H9 (cell line): ENCODE measurements at regions not wholly inside any gene's neighbourhood (a gene's known extent, or its start where the extent isn't known, plus 50 kb on each side); places are given as distances from the start of the nearest gene placed in this dataset.

Experiments used
- DNase-seq: peaks from one replicate; pipeline ENCODE4 v3.0.0-alpha.2; 2017
- H2AFZ ChIP-seq: one replicate; pipeline ENCODE4 v1.6.1; 2013; ENCODE audit warnings: mild to moderate bottlenecking, low read length, control low read depth, moderate library complexity
- H2AK5ac ChIP-seq: 2 replicates; pipeline ENCODE4 v1.6.1; 2013; ENCODE audit warnings: low read length, control low read depth, mixed read lengths; ENCODE audit not compliant: insufficient read length
- H2BK120ac ChIP-seq: one replicate; pipeline ENCODE4 v1.6.1; 2013; ENCODE audit warnings: low read depth, mild to moderate bottlenecking, low read length, control low read depth, inconsistent platforms; ENCODE audit not compliant: poor library complexity, severe bottlenecking
- H2BK12ac ChIP-seq: 2 replicates; pipeline ENCODE4 v1.6.1; 2013; ENCODE audit warnings: low read length, control low read depth, mixed read lengths, low read depth; ENCODE audit not compliant: insufficient read length
- H2BK15ac ChIP-seq: 2 replicates; pipeline ENCODE4 v1.6.1; 2013; ENCODE audit warnings: low read depth, low read length, control low read depth
- H2BK20ac ChIP-seq: one replicate; pipeline ENCODE4 v1.6.1; 2013; ENCODE audit warnings: low read depth, mild to moderate bottlenecking, low read length, control low read depth, inconsistent platforms; ENCODE audit not compliant: poor library complexity, severe bottlenecking
- H2BK5ac ChIP-seq: 2 replicates; pipeline ENCODE4 v1.6.1; 2013; ENCODE audit warnings: low read length, control low read depth, mixed read lengths; ENCODE audit not compliant: insufficient read length
- H3K14ac ChIP-seq: 2 replicates; pipeline ENCODE4 v1.6.1; 2013; ENCODE audit warnings: low read length, control low read depth; ENCODE audit not compliant: insufficient read depth
- H3K18ac ChIP-seq: 2 replicates; pipeline ENCODE4 v1.6.1; 2013; ENCODE audit warnings: low read depth, mild to moderate bottlenecking, mixed read lengths, low read length, control low read depth; ENCODE audit not compliant: insufficient read length
- H3K23ac ChIP-seq: 2 replicates; pipeline ENCODE4 v1.6.1; 2013; ENCODE audit warnings: low read length, control low read depth, mixed read lengths, low read depth; ENCODE audit not compliant: insufficient read length
- H3K23me2 ChIP-seq: 2 replicates; pipeline ENCODE4 v1.6.1; 2013; ENCODE audit warnings: low read depth, mild to moderate bottlenecking, mixed read lengths, low read length, control low read depth; ENCODE audit not compliant: insufficient read length, poor library complexity, severe bottlenecking
- H3K27ac ChIP-seq: 2 replicates; pipeline ENCODE4 v1.5.1; 2013; ENCODE audit warnings: low read length, control low read depth, mixed read lengths, low read depth; ENCODE audit not compliant: insufficient read length
- H3K27me3 ChIP-seq: 2 replicates; pipeline ENCODE4 v1.6.1; 2013; ENCODE audit warnings: low read length, control low read depth, inconsistent platforms; ENCODE audit not compliant: insufficient read depth
- H3K4ac ChIP-seq: 2 replicates; pipeline ENCODE4 v1.6.1; 2013; ENCODE audit warnings: low read depth, mild to moderate bottlenecking, control low read depth, inconsistent platforms, low read length, moderate library complexity
- H3K4me1 ChIP-seq: 2 replicates; pipeline ENCODE4 v1.6.1; 2013; ENCODE audit warnings: low read length, control low read depth, inconsistent platforms; ENCODE audit not compliant: insufficient read depth
- H3K4me2 ChIP-seq: 2 replicates; pipeline ENCODE4 v1.6.1; 2013; ENCODE audit warnings: low read length, control low read depth, mixed read lengths; ENCODE audit not compliant: insufficient read length, insufficient read depth
- H3K56ac ChIP-seq: 2 replicates; pipeline ENCODE4 v1.6.1; 2013; ENCODE audit warnings: low read depth, mild to moderate bottlenecking, mixed read lengths, low read length, control low read depth; ENCODE audit not compliant: insufficient read length
- H3K79me1 ChIP-seq: 2 replicates; pipeline ENCODE4 v1.6.1; 2013; ENCODE audit warnings: low read depth, mild to moderate bottlenecking, moderate library complexity, low read length, control low read depth, inconsistent platforms; ENCODE audit not compliant: insufficient read depth, poor library complexity, severe bottlenecking
- H3K79me2 ChIP-seq: 2 replicates; pipeline ENCODE4 v1.6.1; 2013; ENCODE audit warnings: low read length, control low read depth, inconsistent platforms; ENCODE audit not compliant: insufficient read depth
- H3K9ac ChIP-seq: 2 replicates; pipeline ENCODE4 v1.6.1; 2013; ENCODE audit warnings: low read length, control low read depth, mixed read lengths; ENCODE audit not compliant: insufficient read length; ENCODE audit errors: extremely low read depth
- H3K9me3 ChIP-seq: one replicate; pipeline ENCODE4 v1.6.1; 2013; ENCODE audit warnings: low read depth, low read length, inconsistent platforms; ENCODE audit not compliant: control insufficient read depth
- H3T11ph ChIP-seq: one replicate; pipeline ENCODE4 v1.6.1; 2013; ENCODE audit warnings: mild to moderate bottlenecking, low read length, control low read depth, inconsistent platforms
- H4K20me1 ChIP-seq: one replicate; pipeline ENCODE4 v1.6.1; 2013; ENCODE audit not compliant: control insufficient read depth, insufficient read length, insufficient read depth
- H4K5ac ChIP-seq: 2 replicates; pipeline ENCODE4 v1.6.1; 2013; ENCODE audit warnings: low read depth, mild to moderate bottlenecking, mixed read lengths, low read length, control low read depth; ENCODE audit not compliant: insufficient read length
- H4K8ac ChIP-seq: replicated peaks from 2 replicates; pipeline ENCODE4 v1.6.1; 2013; ENCODE audit warnings: low read length, control low read depth, mixed read lengths, low read depth; ENCODE audit not compliant: insufficient read length
- H4K91ac ChIP-seq: 2 replicates; pipeline ENCODE4 v1.6.1; 2013; ENCODE audit warnings: low read depth, mild to moderate bottlenecking, moderate library complexity, mixed read lengths, low read length, control low read depth; ENCODE audit not compliant: insufficient read length
- H3K27ac Mint-ChIP-seq, 3 experiments: 2 replicates in 2 of 3; 3 replicates in 1 of 3; pipeline ENCODE4 v1.8.0; 2020 to 2021; ENCODE audit warnings: mixed read lengths in 3 of 3, mild to moderate bottlenecking in 1 of 3, moderate library complexity in 1 of 3
- H3K27me3 Mint-ChIP-seq: 2 replicates; pipeline ENCODE4 v1.8.0; 2021; ENCODE audit warnings: low read depth, mild to moderate bottlenecking, moderate library complexity, mixed read lengths
- H3K36me3 Mint-ChIP-seq, 3 experiments: 2 replicates in 2 of 3; 3 replicates in 1 of 3; pipeline ENCODE4 v1.8.0; 2020 to 2021; ENCODE audit warnings: low read depth in 3 of 3, mixed read lengths in 3 of 3; ENCODE audit not compliant: insufficient read depth in 1 of 3
- H3K4me1 Mint-ChIP-seq, 2 experiments: 2 replicates each; pipeline ENCODE4 v1.8.0; 2020; ENCODE audit warnings: mixed read lengths in 2 of 2
- H3K4me3 Mint-ChIP-seq, 2 experiments: 2 replicates in 1 of 2; 3 replicates in 1 of 2; pipeline ENCODE4 v1.8.0; 2020 to 2021; ENCODE audit warnings: mild to moderate bottlenecking in 2 of 2, mixed read lengths in 2 of 2, moderate library complexity in 1 of 2
- H3K9me3 Mint-ChIP-seq, 2 experiments: 2 replicates in 1 of 2; 3 replicates in 1 of 2; pipeline ENCODE4 v1.8.0; 2020; ENCODE audit warnings: mild to moderate bottlenecking in 2 of 2, mixed read lengths in 2 of 2, moderate library complexity in 1 of 2
- WGBS: extraction: QIAGEN DNeasy Blood & Tissue Kit; methylation state at CpG from one replicate; pipeline ENCODE4 v1.1.7; 2013; ENCODE audit warnings: missing lambda C conversion rate, low lambda C conversion rate, mixed read lengths; ENCODE audit not compliant: insufficient read length; ENCODE audit errors: extremely low coverage; 5-methylcytosine and 5-hydroxymethylcytosine counted together
- TF ChIP-seq, protein P1 (sequence below): fragments of 200-600 bp; sonication (generic); conservative IDR thresholded peaks from 3 replicates; pipeline ENCODE4 v1.8.0; 2021; ENCODE audit warnings: antibody characterized with exemption, mild to moderate bottlenecking

DNA sequence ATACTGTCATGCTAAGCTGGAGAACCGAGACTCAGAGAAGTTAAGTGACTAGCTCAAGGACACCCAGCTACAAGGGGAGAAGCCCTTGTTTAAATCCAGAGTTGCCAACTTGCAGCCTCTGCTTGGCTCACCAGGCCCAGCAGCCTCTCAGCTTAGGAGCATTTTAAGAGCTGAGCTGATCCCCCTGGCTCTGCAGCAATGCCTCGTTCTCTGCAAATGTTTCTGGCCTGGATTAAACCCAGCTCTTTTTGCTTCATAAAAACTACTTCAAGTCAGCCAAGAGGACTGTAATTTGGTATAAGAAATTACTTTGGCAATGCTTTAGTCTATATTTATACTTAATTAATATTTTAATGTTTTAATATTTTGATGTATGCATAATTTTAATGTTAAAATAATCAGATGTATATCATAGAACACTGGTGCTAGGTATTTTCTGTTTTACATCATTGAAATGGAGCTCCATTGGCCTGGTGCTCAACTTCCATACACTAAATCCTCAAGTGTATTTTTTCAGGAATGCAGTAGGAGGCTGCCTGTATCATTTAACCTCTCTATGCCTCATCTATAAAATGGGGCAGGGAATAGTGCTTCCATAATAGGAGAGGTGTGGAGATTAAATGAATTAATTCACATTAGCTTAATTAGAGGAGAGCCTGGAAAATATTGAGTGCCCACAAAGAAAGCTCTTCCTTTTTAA lies 184.2 kb downstream of the EMX2 start:
- H3T11ph ChIP-seq, result no peak overlapping the region
- no peak overlapping the region for H4K91ac ChIP-seq
- H2AK5ac ChIP-seq, result no peak overlapping the region
- no peak overlapping the region for H2BK5ac ChIP-seq
- H3K23me2 ChIP-seq, result no peaks in the 10 kb centered on the region
- no peak overlapping the region for H4K8ac ChIP-seq
- no peak overlapping the region for H2BK120ac ChIP-seq
- no CpG with 5 or more reads among the region's 2 CpGs for WGBS
- no peak overlapping the region for H3K23ac ChIP-seq
- H3K27me3 Mint-ChIP-seq, result peaks cover 17% of the 10 kb centered on the region
- no peaks in the 10 kb centered on the region for H3K9me3 Mint-ChIP-seq
- no peak overlapping the region for H3K27ac ChIP-seq
- H3K4me1 ChIP-seq, result no peaks in the 10 kb centered on the region
- no peaks in the 10 kb centered on the region for H3K9me3 ChIP-seq
- no peak overlapping the region for H3K18ac ChIP-seq
- no peak overlapping the region for H3K27ac Mint-ChIP-seq
- no peak overlapping the region for H2BK12ac ChIP-seq
- H3K79me1 ChIP-seq, result no peaks in the 10 kb centered on the region
- H3K56ac ChIP-seq, result no peak overlapping the region
- H3K4ac ChIP-seq, result no peak overlapping the region
- H2AFZ ChIP-seq, result no peak overlapping the region
- TF ChIP-seq, protein P1, sequence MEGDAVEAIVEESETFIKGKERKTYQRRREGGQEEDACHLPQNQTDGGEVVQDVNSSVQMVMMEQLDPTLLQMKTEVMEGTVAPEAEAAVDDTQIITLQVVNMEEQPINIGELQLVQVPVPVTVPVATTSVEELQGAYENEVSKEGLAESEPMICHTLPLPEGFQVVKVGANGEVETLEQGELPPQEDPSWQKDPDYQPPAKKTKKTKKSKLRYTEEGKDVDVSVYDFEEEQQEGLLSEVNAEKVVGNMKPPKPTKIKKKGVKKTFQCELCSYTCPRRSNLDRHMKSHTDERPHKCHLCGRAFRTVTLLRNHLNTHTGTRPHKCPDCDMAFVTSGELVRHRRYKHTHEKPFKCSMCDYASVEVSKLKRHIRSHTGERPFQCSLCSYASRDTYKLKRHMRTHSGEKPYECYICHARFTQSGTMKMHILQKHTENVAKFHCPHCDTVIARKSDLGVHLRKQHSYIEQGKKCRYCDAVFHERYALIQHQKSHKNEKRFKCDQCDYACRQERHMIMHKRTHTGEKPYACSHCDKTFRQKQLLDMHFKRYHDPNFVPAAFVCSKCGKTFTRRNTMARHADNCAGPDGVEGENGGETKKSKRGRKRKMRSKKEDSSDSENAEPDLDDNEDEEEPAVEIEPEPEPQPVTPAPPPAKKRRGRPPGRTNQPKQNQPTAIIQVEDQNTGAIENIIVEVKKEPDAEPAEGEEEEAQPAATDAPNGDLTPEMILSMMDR, result no peak
- H3K4me1 Mint-ChIP-seq, result peaks cover 11 to 17% of the 10 kb centered on the region in 2 experiments
- no peak overlapping the region for H3K4me3 Mint-ChIP-seq
- no peaks in the 10 kb centered on the region; a peak in 1 of 7 replicates for H3K36me3 Mint-ChIP-seq
- no peak overlapping the region for H3K9ac ChIP-seq
- no peaks in the 10 kb centered on the region for H3K79me2 ChIP-seq
- H2BK15ac ChIP-seq, result no peak overlapping the region
- no peak overlapping the region for H3K14ac ChIP-seq
- H3K4me2 ChIP-seq, result no peak overlapping the region
- H4K20me1 ChIP-seq, result no peaks in the 10 kb centered on the region
- no peak overlapping the region for H4K5ac ChIP-seq
- no peak overlapping the region for H2BK20ac ChIP-seq
- DNase-seq, result no peak
- H3K27me3 ChIP-seq, result no peaks in the 10 kb centered on the region
